Iris pigment epithelial cell (primary cell): ENCODE measurements at regions not wholly inside any gene's neighbourhood (a gene's known extent, or its start where the extent isn't known, plus 50 kb on each side); places are given as distances from the start of the nearest gene placed in this dataset.

Experiments used
- DNase-seq: peaks from one replicate; pipeline ENCODE4 v3.0.0-alpha.2; 2011; ENCODE audit warnings: low read depth

DNA sequence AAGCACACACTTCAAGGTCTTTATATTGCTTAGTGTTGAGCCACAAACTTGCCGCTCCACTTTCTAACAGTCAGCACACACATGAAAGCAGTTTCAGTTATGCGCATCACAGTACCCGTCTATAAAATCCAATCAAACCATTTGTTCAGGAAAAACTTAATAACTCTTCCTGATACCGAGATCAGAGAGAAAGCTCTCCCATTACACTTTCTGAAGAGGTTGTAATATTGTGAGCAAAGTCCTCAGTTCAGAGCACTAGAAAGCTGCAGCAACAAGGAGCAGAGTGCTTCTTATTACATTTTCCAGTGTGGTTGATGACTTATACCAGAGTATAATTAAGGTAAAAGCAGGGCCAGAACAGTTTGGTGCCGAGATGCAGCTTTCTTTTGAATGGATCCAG lies 102.8 kb upstream of the F3 start:
- no peak for DNase-seq

DNA sequence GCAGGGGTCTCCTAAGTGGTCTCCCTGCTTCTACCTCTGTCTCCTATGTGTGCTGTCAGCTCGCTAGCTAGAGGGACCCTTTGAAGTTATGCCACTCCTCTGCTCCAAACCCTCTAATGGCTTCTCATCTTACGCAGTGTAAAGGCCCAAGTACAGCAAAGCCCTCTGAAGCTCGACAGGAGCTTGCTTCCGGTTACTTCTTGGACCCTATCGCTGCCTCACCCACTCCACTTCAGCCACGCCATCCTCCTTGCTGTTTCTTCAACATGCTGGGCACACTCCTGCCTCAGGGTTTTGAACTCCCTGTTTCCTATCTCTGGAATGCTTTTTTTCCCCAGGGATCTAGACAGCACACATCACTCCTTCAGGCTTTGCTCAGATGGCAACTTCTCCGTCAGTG lies 102.3 kb upstream of the F3 start:
- DNase-seq = no peak

DNA sequence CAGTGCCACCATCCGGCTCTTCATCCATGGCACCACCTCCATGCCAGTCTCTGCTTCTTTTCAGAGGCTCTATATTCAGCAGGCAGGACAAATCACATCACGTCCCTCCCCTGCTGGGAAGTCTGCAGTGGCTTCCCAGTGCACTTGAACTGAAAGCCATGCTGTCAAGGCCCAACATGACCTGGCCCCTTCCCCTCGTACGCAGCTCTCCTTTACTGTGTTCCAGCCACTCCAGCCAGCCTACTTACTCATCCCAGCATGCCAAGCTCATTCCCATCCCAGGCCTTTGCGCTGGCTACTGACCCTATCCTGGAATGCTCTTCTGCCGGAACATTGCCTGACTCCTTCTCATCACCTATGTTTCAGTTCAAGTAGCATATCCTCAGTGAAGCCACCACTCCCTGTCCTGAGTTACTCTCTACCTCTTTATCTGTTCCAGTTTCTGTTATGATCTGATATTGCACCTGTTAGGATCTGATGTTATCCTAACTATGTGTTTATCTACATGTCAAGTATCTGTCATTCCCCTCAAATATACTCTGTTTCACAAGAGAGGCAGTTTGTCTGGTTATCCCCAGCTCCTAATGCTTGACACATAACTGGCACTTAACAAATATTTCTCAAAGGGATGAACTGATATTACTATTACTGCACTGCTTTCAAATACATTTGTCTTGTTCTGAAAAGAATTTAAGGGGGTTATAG lies 101.2 kb upstream of the F3 start:
- DNase-seq = no peak

- no peak for DNase-seq
These were observed 100.4 kb upstream of the F3 start for GRCh38 chr1:94641990-94642389.

DNA sequence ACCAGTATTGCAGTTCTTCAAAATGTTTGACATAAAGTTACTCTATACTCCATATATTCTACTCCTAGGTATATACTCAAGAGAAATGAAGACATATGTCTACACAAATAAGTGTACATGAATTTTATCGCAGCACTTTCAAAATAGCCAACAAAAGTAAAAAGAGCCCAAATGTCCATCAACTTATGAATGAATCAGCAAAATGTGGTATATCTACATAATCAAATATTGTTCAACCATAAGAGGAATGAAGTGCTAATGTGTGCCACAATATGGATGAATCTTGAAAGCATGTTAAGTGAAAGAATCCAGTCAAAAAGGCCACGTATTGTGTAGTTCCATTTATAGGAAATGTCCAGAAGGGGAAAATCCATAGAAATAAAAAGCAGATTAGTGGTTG lies 98.6 kb upstream of the F3 start:
- no peak for DNase-seq

DNA sequence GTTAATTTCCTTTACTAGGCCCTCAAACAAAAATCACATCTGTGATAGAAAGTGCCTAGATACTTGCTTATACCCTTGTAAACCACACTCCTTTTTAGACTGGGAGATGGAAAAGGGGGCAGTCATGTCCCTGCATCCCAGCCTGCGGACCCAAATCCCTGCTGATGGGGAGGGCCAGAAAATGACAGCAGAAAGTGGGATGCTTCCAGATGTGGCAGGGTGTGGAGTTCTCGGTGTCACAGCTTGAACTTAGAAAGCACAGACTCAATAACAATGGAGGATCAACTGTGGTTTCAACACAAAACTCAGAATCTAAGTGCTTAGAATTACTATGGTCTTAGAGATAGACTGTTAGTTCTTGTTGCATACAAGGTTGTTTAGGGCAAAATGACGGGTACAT lies 95.6 kb upstream of the F3 start:
- DNase-seq = no peak

- peak; percentile 76 for DNase-seq
These were observed 95.1 kb upstream of the F3 start for GRCh38 chr1:94636624-94637023.

DNA sequence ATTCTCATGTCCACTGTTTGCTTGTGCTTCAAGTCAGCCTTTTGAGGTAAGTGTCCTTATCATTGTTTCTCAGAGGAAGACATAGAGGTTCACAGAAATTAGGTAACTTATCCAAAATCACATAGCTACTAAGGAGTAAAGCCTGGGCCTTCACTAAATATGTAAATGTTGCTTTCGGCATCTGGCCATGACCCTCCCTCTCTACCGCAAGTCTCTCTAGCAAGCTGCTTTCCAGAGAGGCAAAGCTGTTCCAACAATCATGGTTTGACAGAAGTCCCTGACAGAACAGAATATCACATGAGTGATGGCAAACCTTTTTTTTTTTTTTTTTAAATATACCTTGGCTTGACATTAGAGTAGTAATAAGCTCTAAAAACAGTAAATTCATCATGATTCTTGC lies 94.5 kb upstream of the F3 start:
- DNase-seq = no peak

- peak; percentile 56 for DNase-seq
These were observed 93.4 kb upstream of the F3 start for GRCh38 chr1:94634977-94635416.

DNA sequence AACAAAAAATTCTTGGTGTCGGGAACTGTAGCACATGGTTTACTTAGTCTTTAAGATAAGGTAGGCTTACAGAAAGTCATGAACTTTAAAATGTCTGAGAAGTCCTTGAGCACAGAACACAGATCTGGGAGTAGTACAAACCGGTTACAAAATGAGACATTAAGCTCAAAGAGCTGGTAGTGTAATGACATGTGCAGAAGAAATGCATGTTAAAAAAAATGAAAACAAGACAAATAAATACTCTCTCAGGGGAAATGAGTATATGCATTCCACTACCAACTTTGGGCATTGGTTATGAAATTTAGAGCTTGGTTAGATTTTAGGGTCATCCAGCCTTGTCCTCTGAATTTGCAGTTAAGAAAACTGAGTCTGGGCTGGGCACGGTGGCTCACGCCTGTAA lies 91.5 kb upstream of the F3 start:
- DNase-seq = peak; percentile 91

DNA sequence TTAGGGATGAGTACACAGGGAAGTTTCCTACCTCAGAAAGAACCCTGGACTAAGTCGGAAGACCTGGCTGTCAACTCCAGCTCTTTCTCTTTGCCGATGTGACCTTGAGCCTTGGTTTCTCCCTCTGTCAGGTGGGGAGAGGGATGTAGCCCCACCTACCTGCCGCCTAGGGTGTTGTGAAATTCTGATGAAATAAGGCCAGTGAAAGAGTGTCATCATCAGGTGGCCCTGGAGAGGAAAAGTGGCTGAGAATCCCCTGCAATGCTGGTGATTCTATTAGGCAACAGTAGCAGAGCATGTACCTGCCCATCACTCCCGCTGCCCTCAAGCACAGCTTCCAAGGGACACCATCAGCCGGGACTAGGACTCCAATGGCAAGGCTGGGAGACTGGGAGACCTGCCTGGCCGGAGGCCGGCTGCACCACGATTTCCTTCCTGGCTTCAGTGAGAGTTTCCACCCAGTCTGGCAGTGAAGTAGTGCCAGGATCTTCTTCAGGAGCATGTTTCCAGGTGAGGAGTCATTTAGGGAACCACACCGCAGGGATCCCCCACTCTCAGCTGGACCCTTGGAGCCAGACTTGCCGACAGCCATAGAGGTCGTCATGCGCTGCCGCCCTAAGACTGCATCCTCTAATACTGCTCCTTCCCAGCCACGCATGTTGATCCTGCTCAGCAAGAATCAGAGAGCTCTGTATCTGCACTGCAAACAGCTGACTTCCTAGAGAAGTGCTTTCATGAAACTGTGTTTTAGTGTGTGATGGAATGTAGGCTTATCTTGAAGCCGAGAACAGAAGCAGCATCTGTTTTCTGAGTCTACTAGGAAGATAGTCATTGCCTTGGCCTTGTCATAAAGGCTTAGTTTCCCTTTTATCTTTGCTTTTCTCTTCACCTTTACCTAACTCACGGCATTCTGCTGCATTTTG lies 88.0 kb upstream of the F3 start:
- no peak for DNase-seq

- DNase-seq = no peak
These were observed 86.9 kb upstream of the F3 start for GRCh38 chr1:94628499-94628843.

- no peak for DNase-seq
These were observed 86.4 kb upstream of the F3 start for GRCh38 chr1:94627771-94628498.

- DNase-seq = no peak
These were observed 82.6 kb upstream of the F3 start for GRCh38 chr1:94624203-94624602.

- DNase-seq = peak; percentile 72
These were observed 82.1 kb upstream of the F3 start for GRCh38 chr1:94623560-94624148.

- peak; percentile 88 for DNase-seq
These were observed 81.2 kb upstream of the F3 start for GRCh38 chr1:94622757-94623156.

DNA sequence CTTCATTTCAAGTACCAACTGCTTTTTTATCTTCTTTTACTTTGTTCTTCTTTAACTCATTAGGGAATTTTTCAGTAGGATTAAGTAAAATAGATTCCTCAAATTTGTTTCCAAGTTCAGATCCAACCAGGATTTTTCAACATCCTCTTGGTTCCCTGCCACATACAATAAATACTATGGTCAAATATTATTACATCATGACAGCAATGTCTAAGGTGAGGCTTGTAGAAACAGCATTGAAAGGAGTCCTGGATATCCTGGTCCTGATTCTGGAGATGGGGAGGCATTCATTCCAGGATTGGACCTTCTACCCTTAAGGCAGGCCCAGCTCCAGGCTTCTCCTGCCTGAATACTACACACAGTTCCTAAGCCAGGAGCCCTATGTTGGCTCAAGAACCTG lies 80.2 kb upstream of the F3 start:
- DNase-seq = no peak

GRCh38 chr1:94621395-94621794 lies 79.8 kb upstream of the F3 start:
- peak; percentile 69 for DNase-seq

GRCh38 chr1:94620345-94621031 lies 78.9 kb upstream of the F3 start:
- no peak for DNase-seq

DNA sequence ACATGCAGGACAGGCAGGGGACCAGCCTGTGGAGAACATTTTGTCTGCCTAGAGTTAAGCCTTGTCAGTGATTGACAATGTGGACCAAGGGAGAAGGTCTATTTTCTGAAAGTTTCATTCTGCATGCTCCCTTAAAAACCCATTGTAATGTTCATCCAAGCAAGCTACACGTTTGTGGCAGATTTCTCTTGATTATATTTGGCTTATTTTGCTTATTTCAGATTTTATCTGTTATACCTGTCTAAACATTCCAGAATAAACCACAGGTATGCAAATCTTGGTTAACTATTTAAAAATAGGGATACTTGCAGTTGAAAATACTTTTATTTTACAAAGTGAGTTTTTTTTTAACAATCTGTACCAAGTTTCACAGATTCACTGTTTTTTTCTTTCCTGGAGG lies 78.2 kb upstream of the F3 start:
- no peak for DNase-seq

GRCh38 chr1:94617957-94618739 lies 76.6 kb upstream of the F3 start:
- DNase-seq = no peak
